NCI-H1417 treated with DMSO at 0.1 percent for 48 hours (cell line): ENCODE measurements at regions not wholly inside any gene's neighbourhood (a gene's known extent, or its start where the extent isn't known, plus 50 kb on each side); places are given as distances from the start of the nearest gene placed in this dataset.

Experiments used
- DNase-seq: peaks from one replicate; lab custom pipeline; 2025; lab: John Stamatoyannopoulos, UW

GRCh38 chr3:84073664-84074063 is 885.1 kb upstream of the CADM2 start:
- no peak for DNase-seq

GRCh38 chr3:84074767-84075166 is 884.0 kb upstream of the CADM2 start:
- no peak for DNase-seq

GRCh38 chr3:84077479-84077878 is 881.3 kb upstream of the CADM2 start:
- DNase-seq: no peak

GRCh38 chr3:84082726-84083125 is 876.1 kb upstream of the CADM2 start:
- no peak for DNase-seq

GRCh38 chr3:84092907-84093306 is 865.9 kb upstream of the CADM2 start:
- DNase-seq: no peak

GRCh38 chr3:84096188-84096587 is 862.6 kb upstream of the CADM2 start:
- no peak for DNase-seq

GRCh38 chr3:84100861-84101260 is 857.9 kb upstream of the CADM2 start:
- no peak for DNase-seq

- DNase-seq: no peak
These were observed 850.3 kb upstream of the CADM2 start for GRCh38 chr3:84108442-84108971.

- DNase-seq: no peak
These were observed 848.9 kb upstream of the CADM2 start for GRCh38 chr3:84109911-84110310.

- DNase-seq: no peak
These were observed 848.0 kb upstream of the CADM2 start for GRCh38 chr3:84110787-84111186.

- DNase-seq: no peak
These were observed 833.5 kb upstream of the CADM2 start for GRCh38 chr3:84125201-84125721.

GRCh38 chr3:84125760-84126159 is 833.0 kb upstream of the CADM2 start:
- no peak for DNase-seq

- DNase-seq: no peak
These were observed 832.6 kb upstream of the CADM2 start for GRCh38 chr3:84126160-84126559.

- no peak for DNase-seq
These were observed 830.8 kb upstream of the CADM2 start for GRCh38 chr3:84128024-84128423.

- no peak for DNase-seq
These were observed 822.4 kb upstream of the CADM2 start for GRCh38 chr3:84136425-84136824.

- no peak for DNase-seq
These were observed 818.2 kb upstream of the CADM2 start for GRCh38 chr3:84140631-84141030.

GRCh38 chr3:84141571-84141970 is 817.2 kb upstream of the CADM2 start:
- DNase-seq: no peak

GRCh38 chr3:84165328-84165727 is 793.5 kb upstream of the CADM2 start:
- DNase-seq: no peak

- no peak for DNase-seq
These were observed 783.3 kb upstream of the CADM2 start for GRCh38 chr3:84175449-84175848.

- no peak for DNase-seq
These were observed 773.9 kb upstream of the CADM2 start for GRCh38 chr3:84184937-84185336.

- DNase-seq: no peak
These were observed 764.8 kb upstream of the CADM2 start for GRCh38 chr3:84194029-84194428.

GRCh38 chr3:84209474-84209873 is 749.3 kb upstream of the CADM2 start:
- DNase-seq: no peak

GRCh38 chr3:84223512-84223911 is 735.3 kb upstream of the CADM2 start:
- no peak for DNase-seq

GRCh38 chr3:84224262-84224661 is 734.5 kb upstream of the CADM2 start:
- no peak for DNase-seq

GRCh38 chr3:84236261-84236660 is 722.5 kb upstream of the CADM2 start:
- no peak for DNase-seq
